ENCODE measurements at regions not wholly inside any gene's neighbourhood (a gene's known extent, or its start where the extent isn't known, plus 50 kb on each side); places are given as distances from the start of the nearest gene placed in this dataset.

- no peak for TF ChIP-seq HNF4G (IDR thresholded peaks at IDR 0.05; ENCODE audit: borderline replicate concordance, low read depth, low read length)
- TF ChIP-seq HNF4G (CRISPR knock-in tag; IDR thresholded peaks at IDR 0.05; ENCODE audit: borderline replicate concordance, low read depth): no peak
- TF ChIP-seq PLSCR1 (CRISPR knock-in tag; IDR thresholded peaks at IDR 0.05; ENCODE audit: borderline replicate concordance): no peak
- no peak for TF ChIP-seq ZNF878 (CRISPR knock-in tag; IDR thresholded peaks at IDR 0.05)
- no peak for TF ChIP-seq TERF1 (CRISPR knock-in tag; IDR thresholded peaks at IDR 0.05)
- no peak for TF ChIP-seq PCBP1 (IDR thresholded peaks at IDR 0.05; ENCODE audit: borderline replicate concordance, low read depth, low read length)
- TF ChIP-seq ZNF660 (CRISPR knock-in tag; IDR thresholded peaks at IDR 0.05; ENCODE audit: borderline replicate concordance, low read depth): no peak
- TF ChIP-seq ZNF281 (CRISPR knock-in tag; IDR thresholded peaks at IDR 0.05; ENCODE audit: borderline replicate concordance): no peak
- no peak for TF ChIP-seq TMF1 (CRISPR knock-in tag; IDR thresholded peaks at IDR 0.05; ENCODE audit: low read depth)
- no peak for TF ChIP-seq RFX5 (IDR thresholded peaks at IDR 0.05; ENCODE audit: low read depth, low read length)
- no peak for TF ChIP-seq ERF (CRISPR knock-in tag; IDR thresholded peaks at IDR 0.05)
Observed at GRCh38 chr3:168314166-168314565, 218.4 kb upstream of the GOLIM4 start (continued).
